ENCODE measurements at regions not wholly inside any gene's neighbourhood (a gene's known extent, or its start where the extent isn't known, plus 50 kb on each side); places are given as distances from the start of the nearest gene placed in this dataset.

GRCh38 chr18:75800331-75800648 is 372.8 kb upstream of the SMIM21 start:
- DNase-seq (ENCODE audit: extremely low read depth in 1 of 4, low spot score in 3 of 4): no peak
- Histone ChIP-seq H3K9me3 (replicated peaks; ENCODE audit: control insufficient read depth, insufficient read depth, low read depth, low read length) (no peaks in the 10 kb centered on the region), H3K4me1 (replicated peaks in 1 of 2; ENCODE audit: control insufficient read depth in 2 of 2, insufficient read depth in 2 of 2, low read length in 2 of 2) (no peaks in the 10 kb centered on the region), H3K9me1 (ENCODE audit: control insufficient read depth, insufficient read depth, low read length) (no peaks in the 10 kb centered on the region), H2AFZ (ENCODE audit: low read depth, low read length) (no peak overlapping the region), H3K27me3 (ENCODE audit: control insufficient read depth in 2 of 2, insufficient read depth in 2 of 2, low read length in 2 of 2) (peaks cover 0 to 7% of the 10 kb centered on the region in 2 experiments; a peak in 1 of 5 replicates), H3K9ac (ENCODE audit: insufficient read depth in 1 of 2, low read depth in 2 of 2, low read length in 2 of 2) (no peak overlapping the region), H3K27ac (ENCODE audit: extremely low read depth, low read depth, low read length) (no peak overlapping the region), H4K20me1 (replicated peaks; ENCODE audit: control insufficient read depth, insufficient read depth, low read length) (no peaks in the 10 kb centered on the region), H3K4me2 (ENCODE audit: insufficient read depth, low read length) (no peak overlapping the region), H3K4me3 (no peak overlapping the region), H3K79me2 (ENCODE audit: control insufficient read depth, insufficient read depth, low read length) (no peaks in the 10 kb centered on the region), H3K36me3 (ENCODE audit: control insufficient read depth, insufficient read depth, low read length) (no peaks in the 10 kb centered on the region)
- in situ Hi-C loops (cut with MboI): no loop called here
- FAIRE-seq: no peak
- BruUV-seq (replicated peaks): no TSS peak
- ATAC-seq: no peak
- intact Hi-C loops (cut with micrococcal nuclease): no loop called here
- TF ChIP-seq CREB3 (tag; conservative IDR thresholded peaks at IDR 0.05; ENCODE audit: low read depth): no peak
- TF ChIP-seq MCM2 (IDR thresholded peaks at IDR 0.05; ENCODE audit: low read depth): no peak
- TF ChIP-seq, protein P1, sequence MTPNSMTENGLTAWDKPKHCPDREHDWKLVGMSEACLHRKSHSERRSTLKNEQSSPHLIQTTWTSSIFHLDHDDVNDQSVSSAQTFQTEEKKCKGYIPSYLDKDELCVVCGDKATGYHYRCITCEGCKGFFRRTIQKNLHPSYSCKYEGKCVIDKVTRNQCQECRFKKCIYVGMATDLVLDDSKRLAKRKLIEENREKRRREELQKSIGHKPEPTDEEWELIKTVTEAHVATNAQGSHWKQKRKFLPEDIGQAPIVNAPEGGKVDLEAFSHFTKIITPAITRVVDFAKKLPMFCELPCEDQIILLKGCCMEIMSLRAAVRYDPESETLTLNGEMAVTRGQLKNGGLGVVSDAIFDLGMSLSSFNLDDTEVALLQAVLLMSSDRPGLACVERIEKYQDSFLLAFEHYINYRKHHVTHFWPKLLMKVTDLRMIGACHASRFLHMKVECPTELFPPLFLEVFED (CRISPR knock-in tag; conservative IDR thresholded peaks at IDR 0.05): no peak
- no peak for TF ChIP-seq XRCC4 (IDR thresholded peaks at IDR 0.05; ENCODE audit: extremely low read depth, insufficient read depth, insufficient read length)
- no peak for TF ChIP-seq HMGN3 (IDR thresholded peaks at IDR 0.05; ENCODE audit: borderline replicate concordance, extremely low read depth, insufficient read length, low read depth, low read length)
- TF ChIP-seq SP1 (CRISPR knock-in tag; IDR thresholded peaks at IDR 0.05): no peak
- no peak for TF ChIP-seq BCOR (IDR thresholded peaks at IDR 0.05)
- TF ChIP-seq PREB (CRISPR knock-in tag; IDR thresholded peaks at IDR 0.05): no peak
- no peak for TF ChIP-seq ZNF785 (CRISPR knock-in tag; IDR thresholded peaks at IDR 0.05)
- POLR2A ChIA-PET: no interaction called here
- CTCF ChIA-PET (ENCODE audit: low intra/inter-chr PET ratio): no interaction called here
- WGBS (ENCODE audit: insufficient coverage, low coverage, missing lambda C conversion rate): 2% methylated on average over 6 of the region's 6 CpGs

Measured in K562 (cell line).